SK-N-MC (cell line): ENCODE measurements at regions not wholly inside any gene's neighbourhood (a gene's known extent, or its start where the extent isn't known, plus 50 kb on each side); places are given as distances from the start of the nearest gene placed in this dataset.

ENCODE experiments used
- EZH2 ChIP-seq: fragments of 200-600 bp; sonication (generic); IDR thresholded peaks from one replicate; pipeline ENCODE4 v1.6.1; 2017; ENCODE audit warnings: antibody characterized with exemption
- FOXP2 ChIP-seq: optimal IDR thresholded peaks from 2 replicates; pipeline ENCODE3; 2011; ENCODE audit warnings: mild to moderate bottlenecking, moderate library complexity; ENCODE audit not compliant: insufficient read depth; ENCODE audit errors: extremely low read length, control extremely low read depth
- POLR2AphosphoS5 ChIP-seq: IDR thresholded peaks from 2 replicates; pipeline ENCODE4 v1.6.1; 2012; ENCODE audit warnings: mild to moderate bottlenecking, low read depth, low read length, borderline replicate concordance

DNA sequence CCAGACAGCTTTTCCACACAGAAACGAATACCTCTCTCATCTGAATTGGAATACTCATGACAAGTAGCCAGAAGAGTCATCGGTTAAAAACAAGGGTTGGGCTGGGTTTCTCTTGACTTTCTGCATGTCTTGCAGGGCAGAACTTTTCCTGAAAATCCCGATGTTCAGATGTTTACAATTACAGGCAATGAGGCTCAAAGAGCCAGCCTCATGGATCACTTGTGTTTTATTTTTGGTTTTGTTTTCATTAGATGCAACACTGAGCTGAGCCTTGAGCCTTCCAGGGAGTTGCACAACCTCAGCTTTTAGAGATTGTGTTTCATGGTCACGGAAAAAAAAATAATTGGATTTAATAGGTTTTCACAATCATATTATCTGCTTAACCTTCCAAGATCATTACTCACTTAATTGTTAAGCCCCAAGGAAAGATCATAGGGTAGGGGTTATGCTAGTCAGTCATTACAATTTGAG, 288.1 kb upstream of the PRDM1 start:
- no peak for TF ChIP-seq EZH2
- no peak for TF ChIP-seq FOXP2
- TF ChIP-seq POLR2AphosphoS5 = no peak
